HepG2 (cell line): ENCODE measurements at regions not wholly inside any gene's neighbourhood (a gene's known extent, or its start where the extent isn't known, plus 50 kb on each side); places are given as distances from the start of the nearest gene placed in this dataset.

Experiments
- ATAC-seq: fragments of 200-7000 bp; cut with Tn5 transposase; 3 replicates; pipeline ENCODE4 v1.9.1; 2020; ENCODE audit warnings: mild to moderate bottlenecking, moderate library complexity
- BruUV-seq: library from RNA; stranded (reverse); fragments of 400-500 nt; replicated peaks from 2 replicates; lab custom pipeline; 2021; lab: Mats Ljungman, UMichigan
- CTCF ChIA-PET: fragments of 300-600 bp; formaldehyde crosslinking; extraction: SDS; loops from one replicate; lab custom pipeline; 2021; ENCODE audit warnings: low total read pairs, inconsistent platforms, low intra/inter-chr PET ratio; lab: Yijun Ruan, JAX
- POLR2A ChIA-PET: fragments of 350-600 bp; sonication (Branson Sonifier 250); formaldehyde crosslinking; loops from one replicate; lab custom pipeline; 2020; ENCODE audit warnings: antibody characterized with exemption, inconsistent platforms; lab: Yijun Ruan, JAX
- DNase-seq: peaks from one replicate; pipeline ENCODE4 v3.0.0-alpha.2; 2015; ENCODE audit warnings: low spot score
- FAIRE-seq: peaks from 3 replicates; lab custom pipeline; 2011; peaks lifted over from hg19 to GRCh38; lab: Jason Lieb, UNC
- H2AFZ ChIP-seq: one replicate; pipeline ENCODE4 v1.6.1; 2011; ENCODE audit warnings: low read length, inconsistent platforms
- H3K27ac ChIP-seq: fragments of 300-600 bp; 3 replicates; pipeline ENCODE4 v1.8.0; 2011; ENCODE audit warnings: mixed run types, mild to moderate bottlenecking, mixed read lengths, low read length, inconsistent platforms; ENCODE audit not compliant: insufficient read depth; ENCODE audit errors: extremely low read length
- H3K27me3 ChIP-seq, 2 experiments: fragments of 200-600 bp in 1 of 2; 2 replicates in 1 of 2; 3 replicates in 1 of 2; pipeline versions ENCODE4 v1.6.0 to v1.8.0; 2011; ENCODE audit warnings: low read length in 2 of 2, mild to moderate bottlenecking in 2 of 2, moderate library complexity in 2 of 2, inconsistent platforms in 1 of 2; ENCODE audit not compliant: insufficient read depth in 2 of 2, control insufficient read depth in 1 of 2
- H3K36me3 ChIP-seq, 2 experiments: fragments of 200-600 bp in 1 of 2; replicated peaks in 1 of 2; 2 replicates in 1 of 2; 3 replicates in 1 of 2; pipeline versions ENCODE4 v1.5.1 to v1.8.0; 2011; ENCODE audit warnings: low read length in 2 of 2, inconsistent platforms in 1 of 2; ENCODE audit not compliant: insufficient read depth in 2 of 2, control insufficient read depth in 1 of 2
- H3K4me1 ChIP-seq: 2 replicates; pipeline ENCODE4 v1.5.1; 2012; ENCODE audit warnings: low read length, inconsistent platforms; ENCODE audit not compliant: insufficient read depth
- H3K4me2 ChIP-seq: 2 replicates; pipeline ENCODE4 v1.6.0; 2011; ENCODE audit warnings: low read depth, low read length, inconsistent platforms
- H3K4me3 ChIP-seq, 3 experiments: fragments of 200-600 bp in 1 of 3; sonication (generic), shearing (Covaris generic) in 1 of 3; replicated peaks in 1 of 3; 2 replicates each; pipeline ENCODE4 v1.5.1; 2011 to 2016; ENCODE audit warnings: low read length in 3 of 3, inconsistent platforms in 2 of 3, low read depth in 2 of 3, mild to moderate bottlenecking in 2 of 3, control low read depth in 1 of 3, mixed read lengths in 1 of 3; ENCODE audit not compliant: insufficient read depth in 1 of 3
- H3K79me2 ChIP-seq: one replicate; pipeline ENCODE4 v1.6.1; 2011; ENCODE audit warnings: low read length, inconsistent platforms; ENCODE audit not compliant: insufficient read depth
- H3K9ac ChIP-seq: 2 replicates; pipeline ENCODE4 v1.6.0; 2011; ENCODE audit warnings: mild to moderate bottlenecking, low read depth, low read length, inconsistent platforms; ENCODE audit not compliant: insufficient read depth
- H3K9me3 ChIP-seq: 2 replicates; pipeline ENCODE4 v1.5.1; 2012; ENCODE audit warnings: mild to moderate bottlenecking, low read length
- H4K20me1 ChIP-seq: 2 replicates; pipeline ENCODE4 v1.6.0; 2011; ENCODE audit warnings: inconsistent platforms, mild to moderate bottlenecking, low read length, moderate library complexity; ENCODE audit not compliant: insufficient read depth
- CREB1 ChIP-seq, 2 experiments: fragments of 450-650 bp in 1 of 2; IDR thresholded peaks; 2 replicates each; pipeline ENCODE4 v1.6.1; 2016 to 2017; ENCODE audit warnings: control low read depth in 1 of 2, mild to moderate bottlenecking in 1 of 2, missing compliant biosample characterization in 1 of 2, missing genetic modification characterization in 1 of 2
- HNF4G ChIP-seq, 2 experiments: sonication (generic) in 1 of 2; formaldehyde crosslinking in 1 of 2; IDR thresholded peaks; 2 replicates each; pipeline versions ENCODE4 v1.4.0 to v1.6.1; 2011 to 2020; ENCODE audit warnings: borderline replicate concordance in 2 of 2, low read depth in 2 of 2, mild to moderate bottlenecking in 2 of 2, low read length in 1 of 2, missing genetic modification reagents in 1 of 2, moderate library complexity in 1 of 2
- PATZ1 ChIP-seq: sonication (generic); formaldehyde crosslinking; IDR thresholded peaks from 2 replicates; pipeline ENCODE4 v1.4.0; 2020; ENCODE audit warnings: missing genetic modification reagents
- SRSF1 ChIP-seq: fragments of 200-400 bp; formaldehyde crosslinking; optimal IDR thresholded peaks from 2 replicates; pipeline ENCODE3; 2017; ENCODE audit warnings: mild to moderate bottlenecking, low read depth, low read length, moderate library complexity
- ZNF629 ChIP-seq: sonication (generic); formaldehyde crosslinking; conservative IDR thresholded peaks from 2 replicates; pipeline ENCODE4 v1.5.0; 2020; ENCODE audit warnings: missing genetic modification reagents
- ZNF644 ChIP-seq: IDR thresholded peaks from 2 replicates; pipeline ENCODE4 v1.6.1; 2016; ENCODE audit warnings: low read depth
- ZNF672 ChIP-seq: sonication (generic); formaldehyde crosslinking; IDR thresholded peaks from 2 replicates; pipeline ENCODE4 v1.8.1; 2022; ENCODE audit warnings: missing genetic modification reagents
- ZSCAN21 ChIP-seq: sonication (generic); formaldehyde crosslinking; IDR thresholded peaks from 2 replicates; pipeline ENCODE4 v1.8.0; 2022; ENCODE audit warnings: mild to moderate bottlenecking, missing genetic modification reagents, moderate library complexity, borderline replicate concordance
- ZSCAN29 ChIP-seq: sonication (generic); formaldehyde crosslinking; conservative IDR thresholded peaks from 2 replicates; pipeline ENCODE4 v1.4.0; 2020; ENCODE audit warnings: mild to moderate bottlenecking, missing genetic modification reagents
- WGBS: methylation state at CpG from one replicate; pipeline ENCODE4 v1.1.6; 2017; ENCODE audit warnings: low lambda C conversion rate; 5-methylcytosine and 5-hydroxymethylcytosine counted together
- in situ Hi-C: cut with HindIII; loops from 2 replicates; pipeline ENCODE4 v1.10.0; 2017; ENCODE audit warnings: low pct_unique_long_range_greater_than_20kb; ENCODE audit not compliant: extremely low pct_ligation_motif_present
- intact Hi-C: fragments of 100-400 bp; cut with micrococcal nuclease; formaldehyde crosslinking; loops from one replicate; pipeline ENCODE4 v1.10.0; 2022; ENCODE audit not compliant: unreplicated experiment
- TF ChIP-seq, protein P1 (sequence below): sonication (generic); formaldehyde crosslinking; IDR thresholded peaks from 2 replicates; pipeline ENCODE4 v1.4.0; 2020; ENCODE audit warnings: low read depth, mild to moderate bottlenecking, missing genetic modification reagents

DNA sequence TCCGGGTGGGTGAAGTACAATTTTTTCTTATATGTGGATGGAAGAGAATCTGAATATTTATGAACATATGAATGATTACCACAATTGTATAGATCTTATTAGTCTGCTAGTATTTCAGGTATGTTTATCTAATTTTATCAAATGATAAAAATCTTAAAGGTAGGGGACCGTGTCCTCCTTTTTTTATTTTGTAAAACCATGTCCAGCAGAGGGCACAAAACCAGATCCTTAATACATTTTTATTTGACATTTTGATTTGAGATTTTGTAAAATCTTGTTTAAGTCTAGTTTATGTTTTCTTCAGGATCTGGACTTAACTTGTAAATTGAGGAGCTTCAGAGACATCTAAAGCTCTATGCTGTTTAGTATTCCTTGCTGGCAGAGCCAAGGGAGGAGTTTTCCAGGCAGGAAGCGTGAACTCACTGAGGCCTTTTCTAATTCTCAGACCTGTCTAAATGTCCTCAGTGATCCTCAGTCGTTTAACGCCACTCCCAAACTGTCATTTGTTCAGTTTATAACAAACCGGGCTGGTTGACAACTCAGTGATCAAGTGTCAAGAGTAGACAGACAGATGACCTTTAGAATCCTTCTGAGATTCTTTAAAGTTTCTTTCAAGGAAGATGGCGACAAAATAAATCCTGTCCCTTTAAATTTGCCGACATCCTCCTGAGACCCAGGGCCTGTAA, 263.9 kb downstream of the KTN1 start:
- Histone ChIP-seq H3K9ac (no peak overlapping the region), H2AFZ (no peak overlapping the region), H3K27ac (no peak overlapping the region), H4K20me1 (no peaks in the 10 kb centered on the region), H3K36me3 (no peaks in the 10 kb centered on the region), H3K27me3 (no peaks in the 10 kb centered on the region), H3K4me3 (no peak overlapping the region), H3K4me2 (no peak overlapping the region), H3K4me1 (no peaks in the 10 kb centered on the region), H3K9me3 (no peaks in the 10 kb centered on the region), H3K79me2 (no peaks in the 10 kb centered on the region)
- in situ Hi-C loops = no loop called here
- DNase-seq (no peak), ATAC-seq (no peak), FAIRE-seq (no peak)
- intact Hi-C loops = no loop called here
- WGBS = 25% methylated on average over 7 of the region's 8 CpGs
- no TSS peak for BruUV-seq
- no peak for TF ChIP-seq PATZ1 (CRISPR knock-in tag)
- no peak for TF ChIP-seq ZNF672
- TF ChIP-seq ZNF644 (CRISPR knock-in tag) = no peak
- TF ChIP-seq ZNF629 = no peak
- TF ChIP-seq, protein P1, sequence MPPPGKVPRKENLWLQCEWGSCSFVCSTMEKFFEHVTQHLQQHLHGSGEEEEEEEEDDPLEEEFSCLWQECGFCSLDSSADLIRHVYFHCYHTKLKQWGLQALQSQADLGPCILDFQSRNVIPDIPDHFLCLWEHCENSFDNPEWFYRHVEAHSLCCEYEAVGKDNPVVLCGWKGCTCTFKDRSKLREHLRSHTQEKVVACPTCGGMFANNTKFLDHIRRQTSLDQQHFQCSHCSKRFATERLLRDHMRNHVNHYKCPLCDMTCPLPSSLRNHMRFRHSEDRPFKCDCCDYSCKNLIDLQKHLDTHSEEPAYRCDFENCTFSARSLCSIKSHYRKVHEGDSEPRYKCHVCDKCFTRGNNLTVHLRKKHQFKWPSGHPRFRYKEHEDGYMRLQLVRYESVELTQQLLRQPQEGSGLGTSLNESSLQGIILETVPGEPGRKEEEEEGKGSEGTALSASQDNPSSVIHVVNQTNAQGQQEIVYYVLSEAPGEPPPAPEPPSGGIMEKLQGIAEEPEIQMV (CRISPR knock-in tag) = no peak
- TF ChIP-seq ZSCAN21 (CRISPR knock-in tag) = no peak
- TF ChIP-seq SRSF1 = no peak
- no peak for TF ChIP-seq HNF4G (IDR thresholded peaks at IDR 0.05; ENCODE audit: borderline replicate concordance, low read depth, low read length)
- TF ChIP-seq HNF4G (CRISPR knock-in tag; IDR thresholded peaks at IDR 0.05; ENCODE audit: borderline replicate concordance, low read depth) = no peak
- TF ChIP-seq CREB1 (IDR thresholded peaks at IDR 0.05) = no peak
- TF ChIP-seq CREB1 (CRISPR knock-in tag; IDR thresholded peaks at IDR 0.05) = no peak
- TF ChIP-seq ZSCAN29 (CRISPR knock-in tag) = no peak
- CTCF ChIA-PET = no interaction called here
- POLR2A ChIA-PET = no interaction called here
